Astrocyte of the cerebellum (primary cell): ENCODE measurements at regions not wholly inside any gene's neighbourhood (a gene's known extent, or its start where the extent isn't known, plus 50 kb on each side); places are given as distances from the start of the nearest gene placed in this dataset.

Source experiments
- DNase-seq: peaks from one replicate; pipeline ENCODE4 v3.0.0-alpha.2; 2011; ENCODE audit warnings: low read depth
- H3K4me3 ChIP-seq: 2 replicates; pipeline ENCODE4 v1.5.1; 2011; ENCODE audit warnings: mild to moderate bottlenecking, low read depth, low read length, moderate library complexity
- in situ Hi-C: cut with HindIII; loops from 2 replicates; pipeline ENCODE4 v1.10.0; 2017; ENCODE audit warnings: low sequenced_read_pairs
- TF ChIP-seq, protein P1 (sequence below): IDR thresholded peaks from 2 replicates; pipeline ENCODE4 v1.5.1; 2012; ENCODE audit warnings: low read length, low read depth, moderate library complexity, mild to moderate bottlenecking; ENCODE audit errors: missing control alignments

DNA sequence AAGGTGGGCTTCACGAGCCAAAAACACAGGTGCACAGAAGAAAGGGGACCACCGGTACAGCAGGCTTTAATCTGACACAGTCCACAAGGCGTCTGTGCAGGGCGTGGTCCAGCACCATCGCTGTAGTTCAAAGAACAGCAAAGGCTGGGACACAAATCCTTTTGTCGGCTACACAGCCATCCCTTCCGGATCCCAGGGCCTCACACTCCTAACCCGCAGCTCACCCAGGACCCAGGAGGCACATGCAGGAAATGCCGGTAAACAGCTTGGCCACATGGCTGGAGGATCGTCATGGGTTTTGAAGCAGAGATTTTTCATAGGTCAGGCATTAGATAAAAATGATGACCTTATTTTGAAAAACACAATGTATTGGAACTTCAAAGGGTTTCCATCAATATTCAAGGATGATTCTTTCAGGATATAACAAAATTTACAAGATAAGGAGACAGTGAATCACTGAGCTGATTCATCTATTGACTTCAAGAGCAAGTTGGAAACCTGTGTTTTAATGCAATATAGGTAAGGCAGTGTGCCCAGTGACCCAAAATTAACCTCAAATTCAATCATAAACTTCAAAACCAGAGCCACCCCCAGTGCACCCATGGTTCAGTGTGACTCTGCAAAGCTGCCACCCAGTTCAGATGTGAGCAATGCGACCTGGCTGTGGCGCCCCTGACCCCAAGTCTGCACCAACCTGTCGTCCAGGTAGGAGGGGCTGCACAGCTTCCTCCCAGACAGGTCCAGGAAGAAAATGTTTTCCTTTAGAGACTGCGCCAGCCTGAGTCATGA, 74.4 kb downstream of the TMEM18 start:
- TF ChIP-seq, protein P1, sequence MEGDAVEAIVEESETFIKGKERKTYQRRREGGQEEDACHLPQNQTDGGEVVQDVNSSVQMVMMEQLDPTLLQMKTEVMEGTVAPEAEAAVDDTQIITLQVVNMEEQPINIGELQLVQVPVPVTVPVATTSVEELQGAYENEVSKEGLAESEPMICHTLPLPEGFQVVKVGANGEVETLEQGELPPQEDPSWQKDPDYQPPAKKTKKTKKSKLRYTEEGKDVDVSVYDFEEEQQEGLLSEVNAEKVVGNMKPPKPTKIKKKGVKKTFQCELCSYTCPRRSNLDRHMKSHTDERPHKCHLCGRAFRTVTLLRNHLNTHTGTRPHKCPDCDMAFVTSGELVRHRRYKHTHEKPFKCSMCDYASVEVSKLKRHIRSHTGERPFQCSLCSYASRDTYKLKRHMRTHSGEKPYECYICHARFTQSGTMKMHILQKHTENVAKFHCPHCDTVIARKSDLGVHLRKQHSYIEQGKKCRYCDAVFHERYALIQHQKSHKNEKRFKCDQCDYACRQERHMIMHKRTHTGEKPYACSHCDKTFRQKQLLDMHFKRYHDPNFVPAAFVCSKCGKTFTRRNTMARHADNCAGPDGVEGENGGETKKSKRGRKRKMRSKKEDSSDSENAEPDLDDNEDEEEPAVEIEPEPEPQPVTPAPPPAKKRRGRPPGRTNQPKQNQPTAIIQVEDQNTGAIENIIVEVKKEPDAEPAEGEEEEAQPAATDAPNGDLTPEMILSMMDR = no peak
- no peak overlapping the region for H3K4me3 ChIP-seq
- in situ Hi-C loops = no loop called here
- DNase-seq = no peak

DNA sequence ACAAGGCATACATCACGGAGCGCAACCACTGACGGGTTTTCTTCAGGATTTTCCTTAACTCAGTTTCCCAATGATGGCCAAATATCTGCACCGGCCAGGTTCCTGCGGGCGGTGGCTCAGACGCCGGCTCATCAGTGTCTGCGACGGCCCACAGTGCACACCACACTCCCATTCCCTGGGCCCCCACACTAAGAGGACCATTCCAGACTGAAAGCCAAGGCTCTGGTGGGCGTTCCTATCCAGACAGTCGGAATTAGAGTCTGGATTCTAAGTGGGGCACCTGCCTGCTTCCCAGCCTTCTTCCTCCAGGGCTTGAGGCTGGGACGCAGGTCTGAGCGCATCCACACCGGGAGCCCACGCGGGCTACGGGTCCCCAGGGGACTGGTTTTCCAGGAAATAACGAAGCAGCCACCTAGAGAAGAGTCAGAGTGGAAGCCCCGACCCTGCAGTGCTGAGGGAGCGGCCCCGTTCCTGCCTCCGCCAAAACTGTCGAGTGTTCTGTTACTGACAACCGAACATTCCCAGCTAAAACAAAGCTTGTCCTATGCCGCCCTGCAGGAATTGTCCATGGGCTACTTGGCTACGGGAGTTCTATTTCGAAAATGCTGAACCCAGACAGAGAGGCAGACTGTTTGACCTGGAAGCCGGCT, 75.3 kb downstream of the TMEM18 start:
- TF ChIP-seq, protein P1 = no peak
- no peak for DNase-seq
- in situ Hi-C loops = no loop called here

DNA sequence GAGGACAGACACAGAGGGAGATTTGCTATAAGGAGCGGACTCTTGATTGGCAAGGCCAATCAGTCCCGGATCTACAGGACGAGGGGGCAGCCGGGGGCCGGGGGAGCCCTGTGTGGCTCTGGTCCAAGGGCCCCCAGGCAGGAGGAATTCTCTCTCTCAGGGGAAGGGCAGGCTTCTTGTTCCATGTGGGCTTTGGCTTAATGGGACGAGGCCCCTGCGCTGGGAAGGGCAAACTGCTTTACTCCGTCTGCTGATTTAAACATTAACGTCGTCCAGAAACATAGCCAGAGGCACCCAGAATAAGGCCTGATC, 75.9 kb downstream of the TMEM18 start:
- TF ChIP-seq, protein P1 = no peak
- no peak overlapping the region for H3K4me3 ChIP-seq
- DNase-seq = no peak
- in situ Hi-C loops = no loop called here

More for the DNA sequence above, 75.3 kb downstream of the TMEM18 start:
- no peak overlapping the region for H3K4me3 ChIP-seq

DNA sequence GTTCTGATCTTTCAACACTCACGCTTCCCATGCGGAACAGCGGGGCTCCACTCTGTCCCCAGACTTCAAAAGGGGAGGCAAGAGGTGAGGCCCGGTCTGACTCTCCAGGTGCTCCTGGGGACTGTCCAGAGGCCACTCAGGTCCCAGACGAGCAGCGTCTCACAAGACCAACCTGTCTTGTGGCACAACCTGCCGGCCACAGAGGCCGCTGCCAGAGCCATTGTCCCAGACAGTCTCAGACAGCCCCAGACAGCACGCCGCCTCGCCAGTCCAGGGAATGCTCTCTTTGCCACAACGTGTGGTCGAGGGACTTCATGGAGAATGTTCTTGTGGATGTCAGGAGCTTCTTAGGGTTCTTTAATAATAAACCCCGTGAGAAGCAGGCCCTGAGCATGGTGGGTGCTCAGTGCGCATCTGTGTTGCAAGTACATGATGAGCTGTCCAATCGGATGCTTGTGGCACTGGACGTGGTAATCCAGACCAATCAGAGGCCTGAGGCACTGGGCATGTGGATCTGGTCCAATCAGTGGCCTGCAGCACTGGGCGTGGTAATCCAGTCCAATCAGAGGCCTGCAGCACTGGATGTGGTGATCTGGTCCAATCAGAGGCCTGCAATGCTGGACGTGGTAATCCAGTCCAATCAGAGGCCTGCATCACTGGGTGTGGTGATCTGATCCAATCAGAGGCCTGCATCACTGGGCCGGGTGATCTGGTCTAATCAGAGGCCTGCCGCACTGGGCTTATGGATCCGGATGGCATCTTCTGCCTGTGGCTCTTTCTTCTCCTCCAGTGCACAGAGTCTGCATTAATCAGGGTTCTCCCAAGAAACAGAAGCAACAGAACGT, 76.4 kb downstream of the TMEM18 start:
- no peak for DNase-seq
- no peak overlapping the region for H3K4me3 ChIP-seq
- in situ Hi-C loops = no loop called here
- TF ChIP-seq, protein P1 = no peak

DNA sequence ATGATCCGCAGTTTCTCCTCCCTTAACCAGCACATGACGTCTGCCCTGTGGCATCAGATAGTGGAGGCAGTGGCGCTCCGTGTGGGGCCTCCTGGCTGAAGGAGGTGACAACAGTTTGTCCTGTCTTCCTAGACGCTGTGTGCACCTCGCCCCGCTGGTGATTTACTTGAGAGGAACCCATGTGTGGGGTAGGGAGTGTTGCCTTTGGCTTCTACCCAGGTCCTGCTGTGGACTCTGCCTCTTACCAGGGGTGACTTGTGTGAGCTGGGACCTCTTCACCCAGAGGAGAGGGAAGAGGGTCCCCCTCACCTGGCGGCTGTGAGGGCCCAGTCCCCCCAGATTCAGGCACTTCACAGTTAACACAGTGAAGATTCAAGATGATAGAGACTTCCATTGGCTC, 77.6 kb downstream of the TMEM18 start:
- TF ChIP-seq, protein P1 = no peak
- H3K4me3 ChIP-seq = no peak overlapping the region
- in situ Hi-C loops = no loop called here
- DNase-seq = no peak

DNA sequence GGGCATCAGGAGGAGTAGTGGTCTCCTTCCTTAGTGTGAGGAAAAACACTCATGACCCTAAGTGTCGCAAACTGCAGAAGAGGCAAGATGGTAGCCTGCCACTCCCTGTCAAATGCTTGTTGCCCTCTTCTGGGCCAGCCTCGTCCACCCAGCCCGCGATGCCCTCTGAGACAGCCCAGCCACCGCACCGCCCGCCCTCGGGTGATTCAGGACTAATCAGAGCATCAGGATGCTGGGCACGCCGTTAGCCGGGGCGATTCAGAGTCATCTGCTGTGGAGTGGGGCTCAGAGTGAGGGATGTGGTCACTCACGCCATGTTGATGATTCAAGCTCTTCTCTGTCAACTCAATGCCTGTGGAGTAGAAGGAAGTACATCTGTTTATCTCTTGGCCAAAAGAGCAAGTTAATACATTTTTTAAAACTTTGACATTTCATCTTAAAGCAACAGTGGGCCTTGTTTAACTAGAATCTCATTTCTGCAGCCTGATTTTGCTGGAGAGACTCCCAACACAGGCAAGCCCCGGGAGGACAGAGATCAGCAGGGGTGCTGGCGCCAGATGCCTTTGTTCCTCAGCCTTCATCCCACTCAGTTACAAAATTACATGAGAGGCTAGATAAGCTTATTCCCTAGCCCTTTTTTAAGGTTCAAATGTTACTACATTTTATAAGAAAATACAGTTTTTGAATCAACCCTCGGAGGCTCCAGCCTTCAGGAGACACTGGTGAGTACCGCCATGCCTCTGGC, 79.0 kb downstream of the TMEM18 start:
- H3K4me3 ChIP-seq = no peak overlapping the region
- in situ Hi-C loops = no loop called here
- DNase-seq = no peak
- TF ChIP-seq, protein P1 = no peak
